Fibroblast of lung (primary cell): ENCODE measurements at regions not wholly inside any gene's neighbourhood (a gene's known extent, or its start where the extent isn't known, plus 50 kb on each side); places are given as distances from the start of the nearest gene placed in this dataset.
A peak's percentile ranks its signal among the peaks of the same experiment; 100 is the strongest.

Experiments
- DNase-seq, 2 donors: peaks; one replicate each; pipeline versions ENCODE4 v3.0.0 to v3.0.0-alpha.2; 2010; ENCODE audit warnings: low read depth in 2 of 2
- H2AFZ ChIP-seq: 2 replicates; pipeline ENCODE4 v1.5.1; 2012; ENCODE audit warnings: low read length, control low read depth, inconsistent platforms
- H3K27ac ChIP-seq: 2 replicates; pipeline ENCODE4 v1.5.1; 2011; ENCODE audit warnings: low read length, control low read depth; ENCODE audit not compliant: insufficient read depth
- H3K27me3 ChIP-seq: 2 replicates; pipeline ENCODE4 v1.5.1; 2011; ENCODE audit warnings: mild to moderate bottlenecking, low read length; ENCODE audit not compliant: control insufficient read depth, insufficient read depth
- H3K36me3 ChIP-seq: 2 replicates; pipeline ENCODE4 v1.5.1; 2011; ENCODE audit warnings: low read length; ENCODE audit not compliant: control insufficient read depth, insufficient read depth
- H3K4me1 ChIP-seq: 2 replicates; pipeline ENCODE4 v1.5.1; 2011; ENCODE audit warnings: low read length; ENCODE audit not compliant: control insufficient read depth, insufficient read depth; ENCODE audit errors: extremely low read depth
- H3K4me2 ChIP-seq: 2 replicates; pipeline ENCODE4 v1.5.1; 2011; ENCODE audit warnings: low read length, control low read depth; ENCODE audit not compliant: insufficient read depth; ENCODE audit errors: extremely low read depth
- H3K4me3 ChIP-seq, 4 experiments: fragments of 200-600 bp in 1 of 4; sonication (generic) in 1 of 4; replicated peaks in 1 of 4; 2 replicates each; pipeline ENCODE4 v1.5.1; 2011 to 2016; ENCODE audit warnings: low read length in 4 of 4, low read depth in 3 of 4, mild to moderate bottlenecking in 3 of 4, control low read depth in 2 of 4, inconsistent platforms in 1 of 4, mixed read lengths in 1 of 4; ENCODE audit not compliant: insufficient read depth in 1 of 4; ENCODE audit errors: control extremely low read depth in 1 of 4
- H3K79me2 ChIP-seq: 2 replicates; pipeline ENCODE4 v1.5.1; 2012; ENCODE audit warnings: mild to moderate bottlenecking, low read length, inconsistent platforms; ENCODE audit not compliant: control insufficient read depth, insufficient read depth
- H3K9ac ChIP-seq: 2 replicates; pipeline ENCODE4 v1.5.1; 2011; ENCODE audit warnings: mild to moderate bottlenecking, low read length, control low read depth; ENCODE audit not compliant: insufficient read depth
- H3K9me3 ChIP-seq: 2 replicates; pipeline ENCODE4 v1.5.1; 2012; ENCODE audit warnings: low read depth, low read length; ENCODE audit not compliant: control insufficient read depth, insufficient read depth
- H4K20me1 ChIP-seq: 2 replicates; pipeline ENCODE4 v1.5.1; 2011; ENCODE audit warnings: low read length; ENCODE audit not compliant: control insufficient read depth, insufficient read depth; ENCODE audit errors: extremely low read depth
- EZH2 ChIP-seq: IDR thresholded peaks from 2 replicates; pipeline ENCODE4 v1.5.1; 2012; ENCODE audit warnings: low read length, control low read depth, mild to moderate bottlenecking; ENCODE audit errors: missing control alignments
- TF ChIP-seq, protein P1 (sequence below), 2 donors: IDR thresholded peaks in 1 of 2; conservative IDR thresholded peaks in 1 of 2; 1 replicate in 1 of 2; 2 replicates in 1 of 2; pipeline ENCODE4 v1.5.1; 2011 to 2012; ENCODE audit warnings: low read length in 2 of 2, control low read depth in 1 of 2, inconsistent platforms in 1 of 2, low read depth in 1 of 2, mild to moderate bottlenecking in 1 of 2

DNA sequence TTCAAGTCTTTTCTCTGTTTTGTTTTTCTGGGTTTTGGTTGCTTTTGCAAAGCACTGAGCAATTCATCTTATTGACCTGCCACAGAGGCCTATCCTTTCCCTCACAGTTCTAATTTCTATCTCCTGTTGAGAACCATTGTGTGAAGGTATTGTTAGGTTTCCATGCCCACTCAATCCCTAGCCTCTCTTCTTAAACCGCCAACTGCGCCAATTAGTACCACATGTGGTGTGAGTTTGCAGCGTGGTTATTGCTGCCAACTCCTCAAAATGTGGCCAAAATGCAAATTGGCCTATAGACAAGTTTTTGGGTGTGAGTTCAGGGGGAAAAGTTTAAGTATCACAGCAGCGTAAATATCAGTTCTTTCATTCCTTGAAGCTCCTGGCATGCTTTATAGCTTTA lies 232.6 kb downstream of the FLRT2 start:
- no peak overlapping the region for H3K4me2 ChIP-seq
- no peak for DNase-seq
- H3K27ac ChIP-seq: no peak overlapping the region
- no peak overlapping the region for H3K9ac ChIP-seq
- H2AFZ ChIP-seq: no peak overlapping the region
- no peaks in the 10 kb centered on the region for H4K20me1 ChIP-seq
- no peaks in the 10 kb centered on the region for H3K9me3 ChIP-seq
- no peaks in the 10 kb centered on the region for H3K36me3 ChIP-seq
- H3K27me3 ChIP-seq: no peaks in the 10 kb centered on the region
- TF ChIP-seq EZH2: no peak
- TF ChIP-seq, protein P1, sequence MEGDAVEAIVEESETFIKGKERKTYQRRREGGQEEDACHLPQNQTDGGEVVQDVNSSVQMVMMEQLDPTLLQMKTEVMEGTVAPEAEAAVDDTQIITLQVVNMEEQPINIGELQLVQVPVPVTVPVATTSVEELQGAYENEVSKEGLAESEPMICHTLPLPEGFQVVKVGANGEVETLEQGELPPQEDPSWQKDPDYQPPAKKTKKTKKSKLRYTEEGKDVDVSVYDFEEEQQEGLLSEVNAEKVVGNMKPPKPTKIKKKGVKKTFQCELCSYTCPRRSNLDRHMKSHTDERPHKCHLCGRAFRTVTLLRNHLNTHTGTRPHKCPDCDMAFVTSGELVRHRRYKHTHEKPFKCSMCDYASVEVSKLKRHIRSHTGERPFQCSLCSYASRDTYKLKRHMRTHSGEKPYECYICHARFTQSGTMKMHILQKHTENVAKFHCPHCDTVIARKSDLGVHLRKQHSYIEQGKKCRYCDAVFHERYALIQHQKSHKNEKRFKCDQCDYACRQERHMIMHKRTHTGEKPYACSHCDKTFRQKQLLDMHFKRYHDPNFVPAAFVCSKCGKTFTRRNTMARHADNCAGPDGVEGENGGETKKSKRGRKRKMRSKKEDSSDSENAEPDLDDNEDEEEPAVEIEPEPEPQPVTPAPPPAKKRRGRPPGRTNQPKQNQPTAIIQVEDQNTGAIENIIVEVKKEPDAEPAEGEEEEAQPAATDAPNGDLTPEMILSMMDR (conservative IDR thresholded peaks at IDR 0.05 in 1 of 2, IDR thresholded peaks at IDR 0.05 in 1 of 2; ENCODE audit: low read depth in 1 of 2, low read length in 2 of 2): no peak
- H3K4me1 ChIP-seq: no peaks in the 10 kb centered on the region
- H3K4me3 ChIP-seq: no peak overlapping the region
- no peaks in the 10 kb centered on the region for H3K79me2 ChIP-seq

DNA sequence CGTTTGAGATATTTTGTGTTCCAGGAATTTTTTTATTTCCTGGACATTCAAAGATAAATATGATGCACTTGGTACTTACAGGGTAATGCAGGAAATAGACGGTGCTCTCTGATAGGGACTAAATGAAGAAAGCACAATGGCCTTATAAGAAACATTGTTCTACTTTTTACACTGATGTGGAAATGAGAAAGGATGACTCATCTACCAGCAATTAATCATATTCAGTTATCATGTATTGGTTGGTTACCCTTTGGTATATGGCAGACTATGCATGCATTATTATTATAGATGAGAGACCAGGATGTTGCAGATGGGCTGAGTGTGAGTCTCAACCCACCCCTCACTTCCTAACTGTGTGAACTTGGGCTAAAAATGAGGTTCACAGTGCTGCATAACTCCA lies 222.2 kb downstream of the FLRT2 start:
- H3K9ac ChIP-seq: no peak overlapping the region
- DNase-seq: peak in 1 of 2 donors; percentile 12
- H3K27ac ChIP-seq: no peak overlapping the region
- no peaks in the 10 kb centered on the region for H3K4me1 ChIP-seq
- H3K36me3 ChIP-seq: no peaks in the 10 kb centered on the region
- H2AFZ ChIP-seq: no peak overlapping the region
- no peak overlapping the region for H3K4me3 ChIP-seq
- H4K20me1 ChIP-seq: no peaks in the 10 kb centered on the region
- H3K27me3 ChIP-seq: no peaks in the 10 kb centered on the region
- TF ChIP-seq EZH2: no peak
- TF ChIP-seq, protein P1 (conservative IDR thresholded peaks at IDR 0.05 in 1 of 2, IDR thresholded peaks at IDR 0.05 in 1 of 2; ENCODE audit: low read depth in 1 of 2, low read length in 2 of 2): no peak
- H3K79me2 ChIP-seq: no peaks in the 10 kb centered on the region
- no peak overlapping the region for H3K4me2 ChIP-seq
- H3K9me3 ChIP-seq: no peaks in the 10 kb centered on the region

DNA sequence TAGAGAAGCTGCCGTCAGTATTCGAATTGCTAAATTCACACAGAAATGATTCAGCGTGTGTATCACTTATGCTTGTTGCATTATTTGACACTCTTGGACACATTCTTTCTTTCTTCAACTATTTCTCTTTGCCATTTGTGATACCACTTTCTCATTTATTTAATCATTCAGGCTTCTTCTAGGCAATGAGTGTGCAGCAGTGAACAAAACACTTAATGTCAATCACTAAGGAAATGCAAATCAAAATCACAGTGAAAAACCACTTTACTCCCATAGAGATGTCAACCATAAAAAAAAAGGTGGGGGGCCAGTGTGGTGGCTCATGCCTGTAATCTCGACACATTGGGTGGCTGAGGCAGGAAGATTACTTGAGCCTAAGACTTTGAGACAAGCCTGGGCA lies 214.6 kb downstream of the FLRT2 start:
- no peaks in the 10 kb centered on the region for H3K79me2 ChIP-seq
- H3K9me3 ChIP-seq: no peaks in the 10 kb centered on the region
- no peak overlapping the region for H3K4me2 ChIP-seq
- H2AFZ ChIP-seq: no peak overlapping the region
- H3K27ac ChIP-seq: no peak overlapping the region
- H4K20me1 ChIP-seq: no peaks in the 10 kb centered on the region
- TF ChIP-seq, protein P1 (conservative IDR thresholded peaks at IDR 0.05 in 1 of 2, IDR thresholded peaks at IDR 0.05 in 1 of 2; ENCODE audit: low read depth in 1 of 2, low read length in 2 of 2): no peak
- no peak for TF ChIP-seq EZH2
- H3K36me3 ChIP-seq: no peaks in the 10 kb centered on the region
- no peak overlapping the region for H3K9ac ChIP-seq
- DNase-seq: no peak
- H3K4me3 ChIP-seq: no peak overlapping the region
- no peaks in the 10 kb centered on the region for H3K27me3 ChIP-seq
- H3K4me1 ChIP-seq: no peaks in the 10 kb centered on the region
